Stomach smooth muscle (tissue), 2 donors: ENCODE measurements at regions not wholly inside any gene's neighbourhood (a gene's known extent, or its start where the extent isn't known, plus 50 kb on each side); places are given as distances from the start of the nearest gene placed in this dataset.
A peak's percentile ranks its signal among the peaks of the same experiment; 100 is the strongest.

Source experiments
- H3K27ac ChIP-seq: one replicate; pipeline ENCODE4 v1.7.0; 2013; ENCODE audit warnings: mild to moderate bottlenecking, low read length, inconsistent platforms
- H3K27me3 ChIP-seq, 2 donors: one replicate each; pipeline ENCODE4 v1.7.0; 2013; ENCODE audit warnings: low read length in 2 of 2; ENCODE audit not compliant: insufficient read depth in 2 of 2, control insufficient read depth in 1 of 2
- H3K36me3 ChIP-seq, 2 donors: one replicate each; pipeline ENCODE4 v1.7.0; 2013; ENCODE audit warnings: low read length in 2 of 2; ENCODE audit not compliant: control insufficient read depth in 2 of 2, insufficient read depth in 2 of 2
- H3K4me1 ChIP-seq: one replicate; pipeline ENCODE4 v1.7.0; 2013; ENCODE audit warnings: low read length; ENCODE audit not compliant: control insufficient read depth, insufficient read depth
- H3K4me3 ChIP-seq, 2 donors: one replicate each; pipeline ENCODE4 v1.7.0; 2013; ENCODE audit warnings: low read length in 2 of 2
- H3K9ac ChIP-seq, 2 donors: one replicate each; pipeline ENCODE4 v1.7.0; 2013; ENCODE audit warnings: low read length in 2 of 2, mild to moderate bottlenecking in 1 of 2
- H3K9me3 ChIP-seq, 2 donors: one replicate each; pipeline ENCODE4 v1.7.0; 2013; ENCODE audit warnings: low read length in 2 of 2; ENCODE audit not compliant: control insufficient read depth in 2 of 2
- donor health status: healthy.
- donor health status: Pancreatic carcinoma.

GRCh38 chr10:4334871-4335270, 491.1 kb upstream of the AKR1E2 start:
- Histone ChIP-seq H3K36me3 (no peaks in the 10 kb centered on the region), H3K4me1 (no peaks in the 10 kb centered on the region), H3K27me3 (no peaks in the 10 kb centered on the region), H3K9me3 (no peaks in the 10 kb centered on the region), H3K4me3 (peak overlapping the region in 1 of 2 donors; percentile 9), H3K9ac (no peak overlapping the region), H3K27ac (no peak overlapping the region)

GRCh38 chr10:4334015-4334414, 492.0 kb upstream of the AKR1E2 start:
- Histone ChIP-seq H3K9me3 (no peaks in the 10 kb centered on the region), H3K27ac (no peak overlapping the region)

GRCh38 chr10:4333459-4333894, 492.5 kb upstream of the AKR1E2 start:
- H3K4me3 ChIP-seq = no peak overlapping the region
- no peaks in the 10 kb centered on the region for H3K27me3 ChIP-seq
- no peak overlapping the region for H3K9ac ChIP-seq
- no peaks in the 10 kb centered on the region for H3K9me3 ChIP-seq
- no peaks in the 10 kb centered on the region for H3K4me1 ChIP-seq
- no peak overlapping the region for H3K27ac ChIP-seq
- H3K36me3 ChIP-seq = no peaks in the 10 kb centered on the region

More at GRCh38 chr10:4334015-4334414, 492.0 kb upstream of the AKR1E2 start:
- Histone ChIP-seq H3K9ac (no peak overlapping the region), H3K27me3 (no peaks in the 10 kb centered on the region), H3K4me1 (no peaks in the 10 kb centered on the region), H3K4me3 (no peak overlapping the region), H3K36me3 (no peaks in the 10 kb centered on the region)

GRCh38 chr10:4332764-4333458, 493.1 kb upstream of the AKR1E2 start:
- Histone ChIP-seq H3K27me3 (no peaks in the 10 kb centered on the region), H3K4me1 (no peaks in the 10 kb centered on the region), H3K9me3 (no peaks in the 10 kb centered on the region), H3K4me3 (no peak overlapping the region), H3K9ac (no peak overlapping the region), H3K36me3 (no peaks in the 10 kb centered on the region), H3K27ac (no peak overlapping the region)

GRCh38 chr10:4331150-4331549, 494.9 kb upstream of the AKR1E2 start:
- H3K4me1 ChIP-seq = no peaks in the 10 kb centered on the region
- H3K9me3 ChIP-seq = no peaks in the 10 kb centered on the region
- H3K9ac ChIP-seq = no peak overlapping the region
- no peak overlapping the region for H3K4me3 ChIP-seq
- H3K36me3 ChIP-seq = no peaks in the 10 kb centered on the region
- H3K27ac ChIP-seq = no peak overlapping the region
- no peaks in the 10 kb centered on the region for H3K27me3 ChIP-seq

DNA sequence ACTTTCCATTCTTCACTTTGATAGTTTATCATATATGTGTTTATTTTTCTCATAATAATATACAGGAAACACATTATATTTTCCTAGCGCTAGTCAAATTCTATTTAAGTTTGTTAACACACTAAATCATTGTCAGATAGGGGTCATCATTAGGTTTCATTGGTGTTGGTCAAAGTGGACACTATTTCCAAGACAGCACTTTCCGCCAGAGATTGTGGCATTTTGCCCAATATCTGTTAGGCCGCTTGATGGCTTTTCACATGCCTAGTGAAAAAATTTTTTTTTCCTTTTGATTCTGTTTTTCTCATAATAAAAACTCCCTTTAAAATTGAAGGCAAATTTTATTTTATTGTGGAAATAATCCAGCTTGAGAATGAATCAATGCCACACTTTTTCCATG, 495.4 kb upstream of the AKR1E2 start:
- H3K4me1 ChIP-seq = no peaks in the 10 kb centered on the region
- H3K27ac ChIP-seq = no peak overlapping the region
- H3K9ac ChIP-seq = no peak overlapping the region
- no peaks in the 10 kb centered on the region for H3K9me3 ChIP-seq
- no peaks in the 10 kb centered on the region for H3K27me3 ChIP-seq
- no peak overlapping the region for H3K4me3 ChIP-seq
- no peaks in the 10 kb centered on the region for H3K36me3 ChIP-seq

DNA sequence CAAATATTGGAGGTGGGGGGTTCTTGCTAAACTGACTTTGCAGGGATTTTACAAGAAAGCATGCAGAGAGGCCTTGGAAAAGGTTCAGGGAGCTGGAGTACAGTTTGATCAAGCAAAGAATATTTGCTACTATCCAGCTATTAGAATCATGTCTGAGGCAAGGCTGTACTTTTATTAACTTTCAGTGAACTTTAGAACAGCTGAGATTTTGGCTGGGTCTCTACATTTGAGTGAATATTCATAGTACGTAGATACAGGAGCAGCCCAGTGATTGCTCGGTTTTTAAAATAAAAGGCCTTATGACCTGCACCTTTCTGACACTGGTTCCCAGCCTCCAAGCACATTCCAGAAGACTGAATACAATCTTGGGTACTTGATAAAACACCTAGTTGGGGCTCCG, 496.8 kb upstream of the AKR1E2 start:
- Histone ChIP-seq H3K36me3 (no peaks in the 10 kb centered on the region), H3K27ac (no peak overlapping the region), H3K4me3 (no peak overlapping the region), H3K9me3 (no peaks in the 10 kb centered on the region), H3K27me3 (no peaks in the 10 kb centered on the region), H3K4me1 (no peaks in the 10 kb centered on the region), H3K9ac (no peak overlapping the region)

DNA sequence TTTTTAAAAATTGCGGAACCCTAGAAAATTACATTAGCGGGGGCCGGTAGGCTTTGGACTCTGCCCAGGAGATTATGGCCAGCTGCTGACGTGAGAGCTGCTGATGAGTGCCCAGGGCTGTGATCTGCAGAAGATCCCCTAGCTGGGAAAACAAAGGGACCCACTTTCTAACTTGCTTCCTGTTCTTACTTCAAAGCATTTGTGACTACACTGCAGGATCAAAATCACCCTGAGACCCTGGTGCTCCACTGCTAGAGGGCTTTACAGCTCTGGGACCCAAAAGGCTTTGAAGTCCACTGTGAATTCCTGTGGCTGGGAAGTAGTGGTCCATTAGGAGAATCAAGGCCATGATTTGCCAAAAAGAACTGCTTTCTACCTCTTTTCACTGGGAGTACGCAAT, 499.4 kb upstream of the AKR1E2 start:
- Histone ChIP-seq H3K4me3 (no peak overlapping the region), H3K9me3 (no peaks in the 10 kb centered on the region), H3K27ac (no peak overlapping the region), H3K4me1 (peaks cover 2% of the 10 kb centered on the region), H3K9ac (no peak overlapping the region), H3K27me3 (no peaks in the 10 kb centered on the region), H3K36me3 (no peaks in the 10 kb centered on the region)

- H3K9me3 ChIP-seq = no peaks in the 10 kb centered on the region
- H3K27ac ChIP-seq = no peak overlapping the region
- H3K4me1 ChIP-seq = peaks cover 2% of the 10 kb centered on the region
- H3K36me3 ChIP-seq = no peaks in the 10 kb centered on the region
- no peak overlapping the region for H3K4me3 ChIP-seq
- no peaks in the 10 kb centered on the region for H3K27me3 ChIP-seq
- no peak overlapping the region for H3K9ac ChIP-seq
Measured at GRCh38 chr10:4319870-4320367, 506.1 kb upstream of the AKR1E2 start.

- Histone ChIP-seq H3K36me3 (no peaks in the 10 kb centered on the region), H3K4me1 (no peaks in the 10 kb centered on the region), H3K27ac (no peak overlapping the region), H3K9me3 (no peaks in the 10 kb centered on the region), H3K27me3 (no peaks in the 10 kb centered on the region), H3K4me3 (no peak overlapping the region), H3K9ac (no peak overlapping the region)
Measured at GRCh38 chr10:4316161-4316810, 509.7 kb upstream of the AKR1E2 start.

- no peaks in the 10 kb centered on the region for H3K36me3 ChIP-seq
- no peak overlapping the region for H3K27ac ChIP-seq
Measured at GRCh38 chr10:4315551-4315950, 510.5 kb upstream of the AKR1E2 start.

More at GRCh38 chr10:4315551-4315950, 510.5 kb upstream of the AKR1E2 start:
- H3K9ac ChIP-seq = no peak overlapping the region
- no peaks in the 10 kb centered on the region for H3K27me3 ChIP-seq
- no peak overlapping the region for H3K4me3 ChIP-seq
- no peaks in the 10 kb centered on the region for H3K9me3 ChIP-seq
- no peaks in the 10 kb centered on the region for H3K4me1 ChIP-seq
